ENCODE measurements at regions not wholly inside any gene's neighbourhood (a gene's known extent, or its start where the extent isn't known, plus 50 kb on each side); places are given as distances from the start of the nearest gene placed in this dataset.

DNA sequence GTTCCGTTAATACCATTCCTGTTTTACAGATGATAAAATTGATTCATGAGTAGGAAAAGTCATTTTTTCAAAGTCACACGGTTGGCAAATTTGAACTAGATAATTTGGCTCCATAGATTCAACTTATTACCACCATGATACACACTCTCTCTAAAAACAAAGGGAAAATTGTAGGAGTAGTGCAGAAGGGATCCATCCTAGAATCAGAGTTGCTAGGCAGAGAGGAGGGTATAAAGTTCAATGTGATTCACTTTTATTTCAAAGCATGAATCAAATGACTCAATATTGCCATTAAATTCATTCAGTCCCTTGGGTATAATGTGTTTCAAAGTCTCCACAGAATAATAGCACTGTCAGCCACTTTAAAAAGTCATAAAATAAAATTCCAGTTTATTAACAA, 747.2 kb upstream of the ACO1 start:
- Histone ChIP-seq H2BK20ac (ENCODE audit: low read depth, low read length) (no peak overlapping the region), H4K20me1 (ENCODE audit: insufficient read depth, low read length) (no peaks in the 10 kb centered on the region), H3K79me1 (ENCODE audit: low read depth in 1 of 2, low read length in 2 of 2) (no peaks in the 10 kb centered on the region), H3K14ac (replicated peaks; ENCODE audit: low read depth, low read length) (no peak overlapping the region), H2BK15ac (ENCODE audit: low read depth, low read length) (no peak overlapping the region), H2BK120ac (ENCODE audit: low read depth, low read length) (no peak overlapping the region), H3K9ac (ENCODE audit: low read depth, low read length) (no peak overlapping the region), H3K4me2 (ENCODE audit: low read depth, low read length) (no peak overlapping the region), H2AFZ (replicated peaks; ENCODE audit: low read length, poor library complexity) (no peak overlapping the region), H3K9me3 (ENCODE audit: control insufficient read depth, insufficient read depth, low read length) (0 out of 2 replicates have a peak, but pooled peaks cover 2% of the 10 kb centered on the region), H3K9me1 (ENCODE audit: insufficient read depth, low read length) (no peaks in the 10 kb centered on the region), H4K91ac (ENCODE audit: insufficient read depth, low read depth, low read length) (no peak overlapping the region), H3K4ac (ENCODE audit: low read depth, low read length) (no peak overlapping the region), H3K27ac (ENCODE audit: insufficient read depth, low read length) (no peak overlapping the region), H3K36me3 (ENCODE audit: control insufficient read depth, insufficient read depth, low read length) (no peaks in the 10 kb centered on the region), H4K8ac (ENCODE audit: low read depth in 2 of 2, low read length in 2 of 2) (no peak overlapping the region), H3K23ac (ENCODE audit: low read depth, low read length) (no peak overlapping the region), H3K56ac (ENCODE audit: extremely low read depth, insufficient read depth, low read length) (no peak overlapping the region), H2AK9ac (replicated peaks; ENCODE audit: low read depth, low read length, poor library complexity) (no peak overlapping the region), H3K4me3 (ENCODE audit: insufficient read depth, low read depth, low read length) (no peak overlapping the region), H3K4me1 (ENCODE audit: control insufficient read depth, insufficient read depth, low read length) (no peaks in the 10 kb centered on the region), H2AK5ac (ENCODE audit: low read depth, low read length) (no peak overlapping the region), H2BK5ac (ENCODE audit: low read depth, low read length, poor library complexity, severe bottlenecking) (no peak overlapping the region), H3K27me3 (ENCODE audit: control insufficient read depth, insufficient read depth, low read length) (no peaks in the 10 kb centered on the region), H3K18ac (ENCODE audit: low read depth, low read length) (no peak overlapping the region), H4K5ac (ENCODE audit: low read depth, low read length) (no peak overlapping the region)
- dilution Hi-C loops (cut with HindIII; ENCODE audit: low sequenced_read_pairs, unreplicated experiment) (no loop called here), intact Hi-C loops (cut with micrococcal nuclease) (no loop called here), in situ Hi-C loops (cut with MboI; ENCODE audit: low sequenced_read_pairs) (no loop called here)
- no peak for DNase-seq
- no CpG with 5 or more reads among the region's 2 CpGs for WGBS, 2 experiments (ENCODE audit: extremely low coverage in 2 of 2, insufficient read length in 1 of 2)
- TF ChIP-seq NFE2L2 (IDR thresholded peaks at IDR 0.05; ENCODE audit: low read depth, low read length) (no peak), RAD21 (IDR thresholded peaks at IDR 0.05; ENCODE audit: low read length) (no peak), MXI1 (IDR thresholded peaks at IDR 0.05; ENCODE audit: borderline replicate concordance, low read depth, low read length) (no peak), SMC3 (IDR thresholded peaks at IDR 0.05; ENCODE audit: low read depth, low read length) (no peak), CEBPB (IDR thresholded peaks at IDR 0.05; ENCODE audit: low read depth, low read length) (no peak), MAFK (IDR thresholded peaks at IDR 0.05; ENCODE audit: low read depth, low read length) (no peak), POLR2A (IDR thresholded peaks at IDR 0.05; ENCODE audit: low read depth, low read length) (no peak), RFX5 (IDR thresholded peaks at IDR 0.05; ENCODE audit: low read depth, low read length) (no peak)
- ChIA-PET CTCF (no interaction called here), POLR2A (ENCODE audit: unreplicated experiment) (no interaction called here)
- no peak for ATAC-seq (ENCODE audit: low read depth)
- BruUV-seq (replicated peaks), result no TSS peak
